ENCODE measurements at regions not wholly inside any gene's neighbourhood (a gene's known extent, or its start where the extent isn't known, plus 50 kb on each side); places are given as distances from the start of the nearest gene placed in this dataset.

DNA sequence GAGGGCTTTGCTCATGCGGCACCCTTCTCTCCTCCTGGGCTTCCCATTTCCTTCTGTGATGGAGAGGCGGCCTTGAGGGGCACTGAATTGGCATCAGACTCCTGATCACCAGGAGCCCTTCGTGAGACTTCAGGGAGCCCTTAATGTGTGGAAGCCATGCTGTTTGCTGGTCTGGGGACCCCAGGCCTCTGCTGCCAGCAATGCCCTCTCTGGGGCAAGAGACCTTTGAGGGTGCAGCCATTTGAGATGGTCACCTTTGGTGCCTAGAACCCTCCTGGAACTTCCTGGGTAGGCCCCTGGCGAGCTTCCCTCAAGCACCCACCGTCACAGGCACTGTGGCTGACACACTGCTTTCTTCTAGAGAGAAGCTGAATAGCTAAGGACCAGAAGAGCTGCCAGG lies 338.7 kb upstream of the IRX4 start:
- TF ChIP-seq, protein P1, sequence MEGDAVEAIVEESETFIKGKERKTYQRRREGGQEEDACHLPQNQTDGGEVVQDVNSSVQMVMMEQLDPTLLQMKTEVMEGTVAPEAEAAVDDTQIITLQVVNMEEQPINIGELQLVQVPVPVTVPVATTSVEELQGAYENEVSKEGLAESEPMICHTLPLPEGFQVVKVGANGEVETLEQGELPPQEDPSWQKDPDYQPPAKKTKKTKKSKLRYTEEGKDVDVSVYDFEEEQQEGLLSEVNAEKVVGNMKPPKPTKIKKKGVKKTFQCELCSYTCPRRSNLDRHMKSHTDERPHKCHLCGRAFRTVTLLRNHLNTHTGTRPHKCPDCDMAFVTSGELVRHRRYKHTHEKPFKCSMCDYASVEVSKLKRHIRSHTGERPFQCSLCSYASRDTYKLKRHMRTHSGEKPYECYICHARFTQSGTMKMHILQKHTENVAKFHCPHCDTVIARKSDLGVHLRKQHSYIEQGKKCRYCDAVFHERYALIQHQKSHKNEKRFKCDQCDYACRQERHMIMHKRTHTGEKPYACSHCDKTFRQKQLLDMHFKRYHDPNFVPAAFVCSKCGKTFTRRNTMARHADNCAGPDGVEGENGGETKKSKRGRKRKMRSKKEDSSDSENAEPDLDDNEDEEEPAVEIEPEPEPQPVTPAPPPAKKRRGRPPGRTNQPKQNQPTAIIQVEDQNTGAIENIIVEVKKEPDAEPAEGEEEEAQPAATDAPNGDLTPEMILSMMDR (IDR thresholded peaks at IDR 0.05; ENCODE audit: extremely low read depth, missing control alignments) = no peak
- DNase-seq (ENCODE audit: low spot score) = no peak

DNA sequence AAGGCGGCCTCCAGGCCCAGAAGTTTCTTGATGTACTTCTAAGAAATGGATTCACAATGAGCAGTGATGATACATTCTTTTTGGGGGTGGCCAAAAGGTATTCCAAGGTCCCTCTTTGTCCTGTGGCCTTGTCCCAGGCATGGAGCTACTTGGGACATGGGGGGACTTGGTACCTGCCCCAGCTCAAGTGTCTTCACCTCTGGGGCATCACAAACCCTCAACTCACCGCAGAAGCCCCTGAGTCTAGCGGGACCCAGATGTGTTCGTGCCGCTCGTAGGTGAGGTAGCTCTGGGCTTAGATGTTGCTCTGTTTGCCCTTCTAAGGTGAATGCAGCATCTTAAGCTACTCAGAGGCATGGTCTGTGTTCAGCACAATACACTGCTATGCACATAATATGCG lies 338.0 kb upstream of the IRX4 start:
- TF ChIP-seq, protein P1 (IDR thresholded peaks at IDR 0.05; ENCODE audit: extremely low read depth, missing control alignments) = no peak
- DNase-seq (ENCODE audit: low spot score) = no peak

DNA sequence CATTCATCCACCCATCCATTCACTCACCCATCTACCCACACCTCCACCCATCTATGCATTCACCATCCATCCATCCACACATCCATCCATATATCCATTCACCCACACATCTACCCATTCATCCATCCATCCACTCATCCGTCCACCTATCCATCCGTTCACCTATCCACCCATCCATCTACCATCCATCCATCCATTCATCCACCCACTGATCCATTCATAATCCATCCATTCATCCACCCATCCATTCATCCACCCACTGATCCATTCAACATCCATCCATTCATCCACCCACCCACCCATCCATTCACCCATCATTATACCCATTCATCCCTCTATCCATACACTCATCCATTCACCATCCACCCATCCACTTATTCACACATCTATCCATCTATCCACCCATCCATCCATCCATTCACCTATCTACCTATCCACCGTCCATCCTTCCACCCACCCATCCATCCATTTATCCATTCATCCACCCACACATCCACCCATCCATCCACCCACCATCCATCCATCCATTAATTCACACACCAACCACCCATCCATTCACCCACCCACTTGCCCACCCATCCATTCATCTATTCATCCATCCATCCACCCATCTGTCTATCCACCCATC lies 336.5 kb upstream of the IRX4 start:
- TF ChIP-seq, protein P1 (IDR thresholded peaks at IDR 0.05; ENCODE audit: extremely low read depth, missing control alignments) = no peak
- no peak for DNase-seq (ENCODE audit: low spot score)

DNA sequence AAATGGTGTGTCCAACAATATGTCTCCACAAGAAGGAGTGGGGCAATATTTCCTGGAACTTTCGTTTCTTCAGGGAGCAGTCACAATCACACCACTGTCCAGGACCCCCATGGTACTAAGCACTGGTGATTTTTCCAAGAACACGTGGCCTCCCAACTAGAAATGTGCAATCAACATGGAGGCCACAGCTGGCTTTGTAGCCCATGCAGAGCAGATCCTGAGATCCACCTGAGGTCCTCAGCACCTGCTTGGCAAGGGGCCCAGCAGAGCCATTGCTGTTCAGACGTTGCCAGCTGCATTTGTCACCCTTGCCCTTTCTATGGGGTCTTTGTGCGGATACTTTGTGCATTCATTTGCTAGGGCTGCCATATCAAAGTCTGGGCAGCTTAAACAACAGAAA lies 334.5 kb upstream of the IRX4 start:
- DNase-seq (ENCODE audit: low spot score) = no peak
- TF ChIP-seq, protein P1 (IDR thresholded peaks at IDR 0.05; ENCODE audit: extremely low read depth, missing control alignments) = no peak

DNA sequence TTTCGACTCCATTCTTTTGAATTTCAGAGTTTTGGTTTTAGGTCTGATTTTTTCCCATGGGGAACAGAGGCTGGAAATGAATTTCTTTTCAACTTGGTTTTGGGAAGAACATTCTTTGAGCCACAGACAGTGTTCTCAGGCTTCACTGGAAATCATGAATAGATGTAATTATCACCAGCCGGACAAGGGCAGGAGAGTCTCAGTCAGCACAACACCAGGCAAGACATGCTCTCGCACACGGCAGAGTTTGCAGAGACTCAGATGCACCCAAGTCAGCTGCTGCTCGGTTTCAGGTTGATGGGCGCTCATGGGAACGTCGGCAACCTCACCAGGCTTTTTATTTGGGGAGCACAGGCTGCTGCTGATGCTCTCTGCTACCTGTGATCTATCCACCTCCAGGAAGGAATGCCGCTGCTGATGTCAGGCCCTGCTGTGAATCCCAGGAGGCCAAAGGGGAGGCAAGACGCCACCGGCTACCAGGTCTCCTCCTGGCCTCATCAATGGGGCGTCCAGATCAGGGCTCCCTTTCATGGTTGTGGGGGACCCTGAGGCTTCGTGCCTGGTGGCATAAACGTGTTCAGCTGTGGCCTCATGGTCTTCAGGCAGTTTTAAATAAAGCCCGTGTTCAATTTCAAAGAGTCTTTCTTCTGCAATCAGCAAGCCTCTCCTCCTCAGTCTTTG lies 332.3 kb upstream of the IRX4 start:
- TF ChIP-seq, protein P1 (IDR thresholded peaks at IDR 0.05; ENCODE audit: extremely low read depth, missing control alignments) = no peak
- DNase-seq (ENCODE audit: low spot score) = no peak

DNA sequence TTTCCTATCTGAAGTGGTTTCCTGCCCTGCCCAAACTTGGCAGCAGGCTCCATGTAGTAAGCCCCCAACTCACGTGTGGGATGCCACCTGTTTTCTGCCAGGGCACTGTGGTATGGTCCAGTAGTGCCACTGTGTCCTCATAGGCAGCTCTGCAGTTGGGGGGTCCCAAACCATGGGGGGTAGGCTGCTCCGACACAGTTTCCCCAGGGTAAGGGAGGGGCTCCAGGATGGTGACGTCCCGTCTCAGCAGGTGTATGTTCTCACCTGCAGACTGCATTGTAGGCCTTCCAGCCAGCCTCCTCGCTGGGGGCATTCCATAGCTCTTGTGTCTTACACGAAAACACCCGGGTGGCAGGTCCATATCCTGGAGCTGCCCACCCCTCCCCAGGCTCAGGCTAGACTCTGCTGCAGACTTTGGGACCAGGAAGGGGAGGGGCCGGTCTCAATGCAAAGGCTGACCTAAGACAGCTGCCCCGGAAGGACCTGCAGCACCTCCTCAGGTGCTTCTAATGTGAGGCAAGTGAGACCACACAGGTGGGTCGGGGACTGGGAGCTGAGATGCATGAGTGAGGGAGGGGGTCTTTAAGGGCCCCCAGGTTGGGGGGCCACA lies 330.5 kb upstream of the IRX4 start:
- DNase-seq (ENCODE audit: low spot score) = no peak
- TF ChIP-seq, protein P1 (IDR thresholded peaks at IDR 0.05; ENCODE audit: extremely low read depth, missing control alignments) = no peak

DNA sequence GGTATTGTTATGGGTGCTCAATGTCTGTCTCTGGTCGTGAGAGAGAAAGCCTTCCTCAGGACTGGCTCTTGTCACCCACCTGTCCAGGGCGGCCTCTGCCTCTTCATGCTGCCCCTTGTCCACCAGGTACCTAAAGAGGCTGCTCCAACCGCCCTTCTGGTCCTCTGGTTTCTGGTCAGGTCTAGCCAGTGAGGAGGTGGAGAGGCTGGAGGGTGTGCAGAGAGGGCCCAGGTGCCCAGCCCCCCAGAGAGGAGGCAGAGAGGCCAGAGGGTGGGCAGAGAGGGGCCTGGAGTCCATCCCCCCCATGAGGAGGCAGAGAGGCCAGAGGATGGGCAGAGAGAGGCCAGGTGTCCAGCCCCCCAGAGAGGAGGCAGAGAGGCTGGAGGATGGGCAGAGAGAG lies 329.8 kb upstream of the IRX4 start:
- TF ChIP-seq, protein P1 (IDR thresholded peaks at IDR 0.05; ENCODE audit: extremely low read depth, missing control alignments) = no peak
- DNase-seq (ENCODE audit: low spot score) = no peak

Data from GM20000 (cell line).